Mesenchymal stem cell (in vitro differentiated cells and primary cell): ENCODE measurements at regions not wholly inside any gene's neighbourhood (a gene's known extent, or its start where the extent isn't known, plus 50 kb on each side); places are given as distances from the start of the nearest gene placed in this dataset.

Experiments
- DNase-seq: peaks from one replicate; pipeline ENCODE4 v3.0.0-alpha.2; 2013
- H2AFZ ChIP-seq: one replicate; pipeline ENCODE4 v1.6.1; 2013; ENCODE audit warnings: low read depth, mild to moderate bottlenecking, control low read depth, inconsistent platforms, low read length, moderate library complexity
- H2AK5ac ChIP-seq: 2 replicates; pipeline ENCODE4 v1.6.1; 2013; ENCODE audit warnings: low read length, moderate library complexity, mild to moderate bottlenecking, inconsistent platforms; ENCODE audit not compliant: severe bottlenecking
- H2BK120ac ChIP-seq: one replicate; pipeline ENCODE4 v1.6.1; 2013; ENCODE audit warnings: low read depth, mild to moderate bottlenecking, inconsistent platforms, low read length, moderate library complexity
- H2BK12ac ChIP-seq, 2 experiments: one replicate each; pipeline ENCODE4 v1.6.1; 2013; ENCODE audit warnings: inconsistent platforms in 2 of 2, low read length in 2 of 2, mild to moderate bottlenecking in 2 of 2, moderate library complexity in 2 of 2, control low read depth in 1 of 2
- H2BK15ac ChIP-seq: one replicate; pipeline ENCODE4 v1.6.1; 2013; ENCODE audit warnings: mild to moderate bottlenecking, low read depth, inconsistent platforms; ENCODE audit not compliant: poor library complexity, severe bottlenecking
- H2BK5ac ChIP-seq: 2 replicates; pipeline ENCODE4 v1.6.1; 2013; ENCODE audit warnings: low read depth, mild to moderate bottlenecking, low read length, control low read depth, inconsistent platforms; ENCODE audit not compliant: poor library complexity, severe bottlenecking
- H3K14ac ChIP-seq, 2 experiments: one replicate each; pipeline ENCODE4 v1.6.1; 2013; ENCODE audit warnings: inconsistent platforms in 2 of 2, low read length in 2 of 2, control low read depth in 1 of 2, mild to moderate bottlenecking in 1 of 2, moderate library complexity in 1 of 2
- H3K18ac ChIP-seq, 2 experiments: one replicate each; pipeline ENCODE4 v1.6.1; 2013; ENCODE audit warnings: inconsistent platforms in 2 of 2, low read length in 2 of 2, control low read depth in 1 of 2, low read depth in 1 of 2, mild to moderate bottlenecking in 1 of 2
- H3K23ac ChIP-seq, 2 experiments: one replicate each; pipeline ENCODE4 v1.6.1; 2013; ENCODE audit warnings: inconsistent platforms in 2 of 2, low read length in 2 of 2, mild to moderate bottlenecking in 2 of 2, moderate library complexity in 2 of 2, control low read depth in 1 of 2
- H3K27ac ChIP-seq: 2 replicates; pipeline ENCODE4 v1.5.1; 2013; ENCODE audit warnings: mild to moderate bottlenecking, moderate library complexity, low read length, control low read depth, inconsistent platforms; ENCODE audit not compliant: poor library complexity, severe bottlenecking
- H3K27me3 ChIP-seq, 2 experiments: 2 replicates each; pipeline versions ENCODE4 v1.6.1 to v1.7.0; 2013; ENCODE audit warnings: low read length in 2 of 2, mild to moderate bottlenecking in 2 of 2, moderate library complexity in 2 of 2, control low read depth in 1 of 2, inconsistent platforms in 1 of 2; ENCODE audit not compliant: control insufficient read depth in 1 of 2, insufficient read depth in 1 of 2
- H3K36me3 ChIP-seq, 2 experiments: 2 replicates each; pipeline versions ENCODE4 v1.6.1 to v1.7.0; 2013; ENCODE audit warnings: low read length in 2 of 2, control low read depth in 1 of 2, inconsistent platforms in 1 of 2, low read depth in 1 of 2, mild to moderate bottlenecking in 1 of 2; ENCODE audit not compliant: insufficient read depth in 2 of 2, control insufficient read depth in 1 of 2
- H3K4ac ChIP-seq, 2 experiments: one replicate each; pipeline ENCODE4 v1.6.1; 2013; ENCODE audit warnings: inconsistent platforms in 2 of 2, low read length in 2 of 2, mild to moderate bottlenecking in 2 of 2, moderate library complexity in 2 of 2, control low read depth in 1 of 2, low read depth in 1 of 2
- H3K4me1 ChIP-seq: 2 replicates; pipeline ENCODE4 v1.6.1; 2013; ENCODE audit warnings: low read depth, low read length, control low read depth; ENCODE audit not compliant: control insufficient read depth, insufficient read depth
- H3K4me2 ChIP-seq: 2 replicates; pipeline ENCODE4 v1.6.1; 2013; ENCODE audit warnings: low read length, mild to moderate bottlenecking, inconsistent platforms; ENCODE audit not compliant: poor library complexity, severe bottlenecking
- H3K4me3 ChIP-seq, 2 experiments: 2 replicates each; pipeline versions ENCODE4 v1.5.1 to v1.7.0; 2013; ENCODE audit warnings: low read length in 2 of 2, mild to moderate bottlenecking in 2 of 2, control low read depth in 1 of 2, low read depth in 1 of 2; ENCODE audit not compliant: insufficient read depth in 1 of 2
- H3K79me1 ChIP-seq: replicated peaks from 2 replicates; pipeline ENCODE4 v1.6.1; 2013; ENCODE audit warnings: mild to moderate bottlenecking, control low read depth, low read length, inconsistent platforms; ENCODE audit not compliant: poor library complexity, severe bottlenecking
- H3K9ac ChIP-seq: 2 replicates; pipeline ENCODE4 v1.7.0; 2013; ENCODE audit warnings: mild to moderate bottlenecking, low read length, moderate library complexity
- H3K9me3 ChIP-seq: 2 replicates; pipeline ENCODE4 v1.7.0; 2013; ENCODE audit warnings: mild to moderate bottlenecking, low read length; ENCODE audit not compliant: control insufficient read depth
- H4K8ac ChIP-seq: one replicate; pipeline ENCODE4 v1.6.1; 2013; ENCODE audit warnings: inconsistent platforms, mild to moderate bottlenecking, low read length, moderate library complexity
- H4K91ac ChIP-seq: one replicate; pipeline ENCODE4 v1.6.1; 2013; ENCODE audit warnings: mild to moderate bottlenecking, low read length, inconsistent platforms
- WGBS: methylation state at CpG from one replicate; pipeline ENCODE4 v1.1.7; 2013; ENCODE audit warnings: mixed read lengths; 5-methylcytosine and 5-hydroxymethylcytosine counted together

- Histone ChIP-seq H2BK12ac (no peak overlapping the region), H3K27me3 (no peaks in the 10 kb centered on the region), H3K14ac (no peak overlapping the region), H3K9ac (no peak overlapping the region), H3K18ac (no peak overlapping the region), H3K36me3 (no peaks in the 10 kb centered on the region), H2AFZ (no peak overlapping the region), H3K4ac (no peak overlapping the region), H3K4me1 (no peaks in the 10 kb centered on the region), H3K4me2 (no peak overlapping the region), H4K8ac (no peak overlapping the region), H2BK5ac (no peak overlapping the region), H3K9me3 (no peaks in the 10 kb centered on the region), H2BK120ac (no peak overlapping the region), H4K91ac (no peak overlapping the region), H2BK15ac (no peak overlapping the region), H2AK5ac (no peak overlapping the region), H3K4me3 (no peak overlapping the region), H3K79me1 (no peaks in the 10 kb centered on the region), H3K23ac (no peak overlapping the region), H3K27ac (no peak overlapping the region)
- DNase-seq: peak; percentile 1
- 80% methylated on average over 1 of the region's 1 CpG for WGBS
Measured at GRCh38 chr2:78353168-78353567, 672.3 kb upstream of the REG3G start.

GRCh38 chr2:78355967-78356366, 669.5 kb upstream of the REG3G start:
- Histone ChIP-seq H2AK5ac (no peak overlapping the region), H3K27ac (no peak overlapping the region), H3K4ac (no peak overlapping the region), H3K79me1 (no peaks in the 10 kb centered on the region), H3K9ac (no peak overlapping the region), H4K91ac (no peak overlapping the region), H3K4me3 (no peak overlapping the region), H3K18ac (no peak overlapping the region), H2BK120ac (no peak overlapping the region), H3K4me2 (no peak overlapping the region), H3K23ac (no peak overlapping the region), H3K36me3 (no peaks in the 10 kb centered on the region), H2BK15ac (no peak overlapping the region), H3K27me3 (no peaks in the 10 kb centered on the region), H4K8ac (no peak overlapping the region), H2AFZ (no peak overlapping the region), H2BK12ac (no peak overlapping the region), H3K4me1 (no peaks in the 10 kb centered on the region), H3K14ac (no peak overlapping the region), H3K9me3 (no peaks in the 10 kb centered on the region), H2BK5ac (no peak overlapping the region)
- DNase-seq: no peak
- WGBS: 95% methylated on average over 2 of the region's 2 CpGs

DNA sequence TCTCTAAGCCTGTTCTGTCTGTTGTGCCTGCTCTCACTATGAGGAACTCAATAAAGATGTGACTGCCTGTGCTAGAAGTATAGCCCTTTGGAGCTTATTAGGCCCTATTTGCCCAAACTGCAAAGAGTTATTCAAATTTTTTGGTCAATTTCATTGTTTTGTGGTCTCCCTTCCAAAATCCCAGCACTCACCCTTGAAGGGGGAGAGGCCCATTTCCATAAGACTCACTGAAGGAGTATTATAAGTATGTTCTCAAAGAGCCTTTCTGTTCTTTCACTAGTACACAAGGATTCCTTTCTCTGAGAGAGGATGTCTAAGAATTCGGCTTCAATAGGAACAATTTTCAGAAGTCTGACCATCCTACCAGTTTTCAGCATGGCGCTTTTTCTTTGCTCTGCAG, 641.9 kb upstream of the REG3G start:
- no peak overlapping the region for H2BK120ac ChIP-seq
- H3K36me3 ChIP-seq: no peaks in the 10 kb centered on the region
- no peak for DNase-seq
- H3K9ac ChIP-seq: no peak overlapping the region
- H3K27ac ChIP-seq: no peak overlapping the region
- H3K4ac ChIP-seq: no peak overlapping the region
- no peak overlapping the region for H2BK15ac ChIP-seq
- no peak overlapping the region for H2BK5ac ChIP-seq
- no peak overlapping the region for H2BK12ac ChIP-seq
- no peak overlapping the region for H4K91ac ChIP-seq
- no peak overlapping the region for H3K18ac ChIP-seq
- H3K9me3 ChIP-seq: peaks cover 8% of the 10 kb centered on the region
- H3K4me2 ChIP-seq: no peak overlapping the region
- no peak overlapping the region for H2AK5ac ChIP-seq
- H3K79me1 ChIP-seq: no peaks in the 10 kb centered on the region
- H2AFZ ChIP-seq: no peak overlapping the region
- WGBS: no CpG with 5 or more reads among the region's 2 CpGs
- H3K23ac ChIP-seq: no peak overlapping the region
- no peaks in the 10 kb centered on the region for H3K27me3 ChIP-seq
- no peak overlapping the region for H3K14ac ChIP-seq
- H4K8ac ChIP-seq: no peak overlapping the region
- H3K4me1 ChIP-seq: no peaks in the 10 kb centered on the region
- no peak overlapping the region for H3K4me3 ChIP-seq

DNA sequence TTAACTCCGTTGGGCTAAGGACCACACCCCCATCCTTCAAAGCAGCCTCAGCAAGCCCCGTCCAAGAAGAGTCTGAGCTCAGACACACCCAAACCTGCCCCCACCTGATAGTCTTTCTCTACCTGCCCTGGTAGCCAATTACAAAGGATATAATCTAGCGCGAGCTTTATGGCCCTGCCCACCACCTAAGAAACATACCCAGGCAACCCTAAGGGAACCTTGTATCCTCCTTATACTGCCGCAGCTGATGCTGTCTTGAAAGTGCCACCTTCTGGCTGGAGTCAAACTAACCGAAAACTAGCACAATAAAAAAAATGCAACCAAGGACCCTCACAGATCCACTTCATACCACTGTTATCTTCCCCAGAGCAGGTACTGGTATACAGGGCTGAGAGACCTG, 628.3 kb upstream of the REG3G start:
- no peak overlapping the region for H3K4me2 ChIP-seq
- H4K8ac ChIP-seq: no peak overlapping the region
- no peak overlapping the region for H2BK5ac ChIP-seq
- no peak overlapping the region for H3K9ac ChIP-seq
- peaks cover 17% of the 10 kb centered on the region for H3K9me3 ChIP-seq
- H2BK12ac ChIP-seq: no peak overlapping the region
- H2BK15ac ChIP-seq: no peak overlapping the region
- no peak overlapping the region for H3K23ac ChIP-seq
- no peaks in the 10 kb centered on the region for H3K36me3 ChIP-seq
- no peaks in the 10 kb centered on the region for H3K4me1 ChIP-seq
- H2BK120ac ChIP-seq: no peak overlapping the region
- H3K14ac ChIP-seq: no peak overlapping the region
- no peaks in the 10 kb centered on the region for H3K27me3 ChIP-seq
- H3K27ac ChIP-seq: no peak overlapping the region
- H3K79me1 ChIP-seq: no peaks in the 10 kb centered on the region
- H3K4me3 ChIP-seq: no peak overlapping the region
- no peak overlapping the region for H3K18ac ChIP-seq
- WGBS: 92% methylated on average over 6 of the region's 6 CpGs
- no peak overlapping the region for H2AK5ac ChIP-seq
- H4K91ac ChIP-seq: no peak overlapping the region
- DNase-seq: no peak
- H3K4ac ChIP-seq: no peak overlapping the region
- no peak overlapping the region for H2AFZ ChIP-seq
